K562 (cell line): ENCODE measurements at regions not wholly inside any gene's neighbourhood (a gene's known extent, or its start where the extent isn't known, plus 50 kb on each side); places are given as distances from the start of the nearest gene placed in this dataset.

ENCODE experiments used
- ATAC-seq: fragments of 200-7000 bp; cut with Tn5 transposase; 3 replicates; pipeline ENCODE4 v1.9.1; 2020; ENCODE audit warnings: moderate library complexity
- BruUV-seq: library from RNA; stranded (reverse); fragments of 400-500 nt; replicated peaks from 2 replicates; lab custom pipeline; 2021; lab: Mats Ljungman, UMichigan
- CTCF ChIA-PET: fragments of 300-600 bp; formaldehyde crosslinking; extraction: SDS; loops from one replicate; lab custom pipeline; 2021; ENCODE audit warnings: low intra/inter-chr PET ratio; lab: Yijun Ruan, JAX
- POLR2A ChIA-PET: fragments of 300-600, 350-650 bp; sonication (Branson Sonifier 250); formaldehyde crosslinking; extraction: SDS; loops from one replicate; lab custom pipeline; 2021; ENCODE audit warnings: antibody characterized with exemption, inconsistent platforms; lab: Yijun Ruan, JAX
- DNase-seq, 4 experiments: peaks; one replicate each; pipeline versions ENCODE4 v3.0.0 to v3.0.0-alpha.2; 2011 to 2018; ENCODE audit warnings: low spot score in 3 of 4, mixed read lengths in 3 of 4; ENCODE audit errors: extremely low read depth in 1 of 4
- FAIRE-seq: peaks from 2 replicates; lab custom pipeline; 2011; peaks lifted over from hg19 to GRCh38; lab: Jason Lieb, UNC
- H2AFZ ChIP-seq: 2 replicates; pipeline ENCODE4 v1.6.0; 2011; ENCODE audit warnings: low read depth, low read length, control low read depth, inconsistent platforms
- H3K27ac ChIP-seq: fragments of 200-600 bp; 3 replicates; pipeline ENCODE4 v1.8.0; 2011; ENCODE audit warnings: low read depth, mild to moderate bottlenecking, control low read depth, inconsistent platforms, low read length, moderate library complexity, mixed read lengths; ENCODE audit errors: extremely low read depth
- H3K27me3 ChIP-seq, 2 experiments: fragments of 300-600 bp in 1 of 2; 2 replicates in 1 of 2; 3 replicates in 1 of 2; pipeline versions ENCODE4 v1.6.0 to v1.8.0; 2011; ENCODE audit warnings: inconsistent platforms in 2 of 2, low read length in 2 of 2, mild to moderate bottlenecking in 1 of 2, mixed read lengths in 1 of 2, moderate library complexity in 1 of 2; ENCODE audit not compliant: control insufficient read depth in 2 of 2, insufficient read depth in 2 of 2
- H3K36me3 ChIP-seq: fragments of 300-600 bp; 3 replicates; pipeline ENCODE4 v1.8.0; 2011; ENCODE audit warnings: mild to moderate bottlenecking, low read length, inconsistent platforms; ENCODE audit not compliant: control insufficient read depth, insufficient read depth
- H3K4me1 ChIP-seq, 2 experiments: fragments of 200-600 bp in 1 of 2; replicated peaks in 1 of 2; 2 replicates in 1 of 2; 3 replicates in 1 of 2; pipeline versions ENCODE4 v1.5.1 to v1.8.0; 2011; ENCODE audit warnings: inconsistent platforms in 2 of 2, low read length in 2 of 2, mild to moderate bottlenecking in 1 of 2, mixed read lengths in 1 of 2, moderate library complexity in 1 of 2; ENCODE audit not compliant: control insufficient read depth in 2 of 2, insufficient read depth in 2 of 2
- H3K4me2 ChIP-seq: 2 replicates; pipeline ENCODE4 v1.6.1; 2011; ENCODE audit warnings: low read length, control low read depth, inconsistent platforms, mixed read lengths; ENCODE audit not compliant: insufficient read depth
- H3K4me3 ChIP-seq: fragments of 200-600 bp; sonication (generic), shearing (Covaris generic); 2 replicates; pipeline ENCODE4 v1.5.1; 2016; ENCODE audit warnings: control low read depth, inconsistent platforms
- H3K79me2 ChIP-seq: fragments of 200-600 bp; 3 replicates; pipeline ENCODE4 v1.8.0; 2011; ENCODE audit warnings: low read length, inconsistent platforms; ENCODE audit not compliant: control insufficient read depth, insufficient read depth
- H3K9ac ChIP-seq, 2 experiments: 2 replicates each; pipeline versions ENCODE4 v1.6.0 to v1.6.1; 2011; ENCODE audit warnings: low read depth in 2 of 2, low read length in 2 of 2, control low read depth in 1 of 2, inconsistent platforms in 1 of 2, mild to moderate bottlenecking in 1 of 2, mixed read lengths in 1 of 2; ENCODE audit not compliant: insufficient read depth in 1 of 2
- H3K9me1 ChIP-seq: one replicate; pipeline ENCODE4 v1.6.0; 2011; ENCODE audit warnings: inconsistent platforms, mild to moderate bottlenecking, low read length, moderate library complexity; ENCODE audit not compliant: control insufficient read depth, insufficient read depth
- H3K9me3 ChIP-seq: replicated peaks from 2 replicates; pipeline ENCODE4 v1.5.1; 2011; ENCODE audit warnings: low read depth, low read length, inconsistent platforms; ENCODE audit not compliant: control insufficient read depth, insufficient read depth
- H4K20me1 ChIP-seq: replicated peaks from 2 replicates; pipeline ENCODE4 v1.6.1; 2011; ENCODE audit warnings: low read length, inconsistent platforms, mixed read lengths; ENCODE audit not compliant: control insufficient read depth, insufficient read depth
- ZNF316 ChIP-seq: fragments of 450-650 bp; IDR thresholded peaks from 2 replicates; pipeline ENCODE4 v1.6.1; 2016
- WGBS: fragments of 100-300 bp; shearing (Covaris generic); methylation state at CpG from one replicate; pipeline ENCODE4 v1.1.6; 2016; ENCODE audit warnings: low coverage, mixed read lengths; ENCODE audit not compliant: insufficient coverage; ENCODE audit errors: missing lambda C conversion rate; 5-methylcytosine and 5-hydroxymethylcytosine counted together
- in situ Hi-C: fragments of 300-500 bp; cut with MboI; formaldehyde crosslinking; loops from 4 replicates; pipeline ENCODE4 v1.15.0; 2018; ENCODE audit warnings: inconsistent platforms, mixed read lengths
- intact Hi-C: fragments of 100-400 bp; cut with micrococcal nuclease; formaldehyde crosslinking; loops from 2 replicates; pipeline ENCODE4 v1.14.2; 2022
- TF ChIP-seq, protein P1 (sequence below): fragments of 200-800 bp; sonication (Bioruptor generic); IDR thresholded peaks from 2 replicates; pipeline ENCODE4 v1.6.1; 2016; ENCODE audit warnings: missing genetic modification characterization, missing compliant biosample characterization

DNA sequence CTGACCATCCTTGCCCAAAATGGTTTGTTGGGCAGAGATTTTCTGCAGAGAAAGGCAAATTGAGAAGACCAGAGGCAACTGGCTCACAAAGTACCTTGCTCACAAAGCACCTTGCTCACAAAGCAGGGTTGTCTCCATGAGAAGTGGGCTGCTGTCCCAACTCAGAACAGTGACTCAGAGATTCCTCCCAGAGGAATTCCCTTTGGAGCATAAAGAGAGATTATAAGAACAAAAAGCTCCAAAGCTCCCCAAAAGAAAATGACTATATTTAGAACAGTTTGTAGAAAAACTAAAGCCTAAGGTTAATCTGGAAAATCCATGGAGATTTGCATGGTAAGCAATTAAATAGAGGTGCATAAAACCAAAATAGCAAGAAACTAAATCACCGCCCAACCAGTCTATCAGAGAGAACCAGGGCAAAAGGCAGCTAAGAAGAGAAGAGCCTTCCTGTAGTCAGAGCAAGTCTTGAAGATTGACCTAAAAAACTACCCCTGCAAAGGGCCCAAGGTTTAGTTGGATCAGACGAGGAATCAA lies 731.4 kb downstream of the FAT4 start:
- H3K27me3 ChIP-seq = no peaks in the 10 kb centered on the region
- H3K4me1 ChIP-seq = no peaks in the 10 kb centered on the region
- DNase-seq = no peak
- no peak for ATAC-seq
- in situ Hi-C loops = no loop called here
- intact Hi-C loops = no loop called here
- no peaks in the 10 kb centered on the region for H3K9me1 ChIP-seq
- no TSS peak for BruUV-seq
- no peak overlapping the region for H3K4me2 ChIP-seq
- TF ChIP-seq, protein P1, sequence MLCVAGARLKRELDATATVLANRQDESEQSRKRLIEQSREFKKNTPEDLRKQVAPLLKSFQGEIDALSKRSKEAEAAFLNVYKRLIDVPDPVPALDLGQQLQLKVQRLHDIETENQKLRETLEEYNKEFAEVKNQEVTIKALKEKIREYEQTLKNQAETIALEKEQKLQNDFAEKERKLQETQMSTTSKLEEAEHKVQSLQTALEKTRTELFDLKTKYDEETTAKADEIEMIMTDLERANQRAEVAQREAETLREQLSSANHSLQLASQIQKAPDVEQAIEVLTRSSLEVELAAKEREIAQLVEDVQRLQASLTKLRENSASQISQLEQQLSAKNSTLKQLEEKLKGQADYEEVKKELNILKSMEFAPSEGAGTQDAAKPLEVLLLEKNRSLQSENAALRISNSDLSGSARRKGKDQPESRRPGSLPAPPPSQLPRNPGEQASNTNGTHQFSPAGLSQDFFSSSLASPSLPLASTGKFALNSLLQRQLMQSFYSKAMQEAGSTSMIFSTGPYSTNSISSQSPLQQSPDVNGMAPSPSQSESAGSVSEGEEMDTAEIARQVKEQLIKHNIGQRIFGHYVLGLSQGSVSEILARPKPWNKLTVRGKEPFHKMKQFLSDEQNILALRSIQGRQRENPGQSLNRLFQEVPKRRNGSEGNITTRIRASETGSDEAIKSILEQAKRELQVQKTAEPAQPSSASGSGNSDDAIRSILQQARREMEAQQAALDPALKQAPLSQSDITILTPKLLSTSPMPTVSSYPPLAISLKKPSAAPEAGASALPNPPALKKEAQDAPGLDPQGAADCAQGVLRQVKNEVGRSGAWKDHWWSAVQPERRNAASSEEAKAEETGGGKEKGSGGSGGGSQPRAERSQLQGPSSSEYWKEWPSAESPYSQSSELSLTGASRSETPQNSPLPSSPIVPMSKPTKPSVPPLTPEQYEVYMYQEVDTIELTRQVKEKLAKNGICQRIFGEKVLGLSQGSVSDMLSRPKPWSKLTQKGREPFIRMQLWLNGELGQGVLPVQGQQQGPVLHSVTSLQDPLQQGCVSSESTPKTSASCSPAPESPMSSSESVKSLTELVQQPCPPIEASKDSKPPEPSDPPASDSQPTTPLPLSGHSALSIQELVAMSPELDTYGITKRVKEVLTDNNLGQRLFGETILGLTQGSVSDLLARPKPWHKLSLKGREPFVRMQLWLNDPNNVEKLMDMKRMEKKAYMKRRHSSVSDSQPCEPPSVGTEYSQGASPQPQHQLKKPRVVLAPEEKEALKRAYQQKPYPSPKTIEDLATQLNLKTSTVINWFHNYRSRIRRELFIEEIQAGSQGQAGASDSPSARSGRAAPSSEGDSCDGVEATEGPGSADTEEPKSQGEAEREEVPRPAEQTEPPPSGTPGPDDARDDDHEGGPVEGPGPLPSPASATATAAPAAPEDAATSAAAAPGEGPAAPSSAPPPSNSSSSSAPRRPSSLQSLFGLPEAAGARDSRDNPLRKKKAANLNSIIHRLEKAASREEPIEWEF (CRISPR knock-in tag) = no peak
- peak; percentile 27; the same call in 1 of the 2 replicates for TF ChIP-seq ZNF316
- POLR2A ChIA-PET = no interaction called here
- no peak overlapping the region for H3K27ac ChIP-seq
- no peaks in the 10 kb centered on the region for H3K36me3 ChIP-seq
- no peaks in the 10 kb centered on the region for H4K20me1 ChIP-seq
- no peak overlapping the region for H3K9ac ChIP-seq
- no peak overlapping the region for H2AFZ ChIP-seq
- no peak overlapping the region for H3K4me3 ChIP-seq
- CTCF ChIA-PET = no interaction called here
- H3K79me2 ChIP-seq = no peaks in the 10 kb centered on the region
- 0% methylated on average over 2 of the region's 2 CpGs for WGBS
- no peaks in the 10 kb centered on the region for H3K9me3 ChIP-seq
- no peak for FAIRE-seq
